K562 (cell line): ENCODE measurements at regions not wholly inside any gene's neighbourhood (a gene's known extent, or its start where the extent isn't known, plus 50 kb on each side); places are given as distances from the start of the nearest gene placed in this dataset.

Source experiments
- ATAC-seq: fragments of 200-7000 bp; cut with Tn5 transposase; 3 replicates; pipeline ENCODE4 v1.9.1; 2020; ENCODE audit warnings: moderate library complexity
- BruUV-seq: library from RNA; stranded (reverse); fragments of 400-500 nt; replicated peaks from 2 replicates; lab custom pipeline; 2021; lab: Mats Ljungman, UMichigan
- CTCF ChIA-PET: fragments of 300-600 bp; formaldehyde crosslinking; extraction: SDS; loops from one replicate; lab custom pipeline; 2021; ENCODE audit warnings: low intra/inter-chr PET ratio; lab: Yijun Ruan, JAX
- POLR2A ChIA-PET: fragments of 300-600, 350-650 bp; sonication (Branson Sonifier 250); formaldehyde crosslinking; extraction: SDS; loops from one replicate; lab custom pipeline; 2021; ENCODE audit warnings: antibody characterized with exemption, inconsistent platforms; lab: Yijun Ruan, JAX
- DNase-seq, 4 experiments: peaks; one replicate each; pipeline versions ENCODE4 v3.0.0 to v3.0.0-alpha.2; 2011 to 2018; ENCODE audit warnings: low spot score in 3 of 4, mixed read lengths in 3 of 4; ENCODE audit errors: extremely low read depth in 1 of 4
- FAIRE-seq: peaks from 2 replicates; lab custom pipeline; 2011; peaks lifted over from hg19 to GRCh38; lab: Jason Lieb, UNC
- H2AFZ ChIP-seq: 2 replicates; pipeline ENCODE4 v1.6.0; 2011; ENCODE audit warnings: low read depth, low read length, control low read depth, inconsistent platforms
- H3K27ac ChIP-seq: fragments of 200-600 bp; 3 replicates; pipeline ENCODE4 v1.8.0; 2011; ENCODE audit warnings: low read depth, mild to moderate bottlenecking, control low read depth, inconsistent platforms, low read length, moderate library complexity, mixed read lengths; ENCODE audit errors: extremely low read depth
- H3K27me3 ChIP-seq, 2 experiments: fragments of 300-600 bp in 1 of 2; 2 replicates in 1 of 2; 3 replicates in 1 of 2; pipeline versions ENCODE4 v1.6.0 to v1.8.0; 2011; ENCODE audit warnings: inconsistent platforms in 2 of 2, low read length in 2 of 2, mild to moderate bottlenecking in 1 of 2, mixed read lengths in 1 of 2, moderate library complexity in 1 of 2; ENCODE audit not compliant: control insufficient read depth in 2 of 2, insufficient read depth in 2 of 2
- H3K36me3 ChIP-seq: fragments of 300-600 bp; 3 replicates; pipeline ENCODE4 v1.8.0; 2011; ENCODE audit warnings: mild to moderate bottlenecking, low read length, inconsistent platforms; ENCODE audit not compliant: control insufficient read depth, insufficient read depth
- H3K4me1 ChIP-seq, 2 experiments: fragments of 200-600 bp in 1 of 2; replicated peaks in 1 of 2; 2 replicates in 1 of 2; 3 replicates in 1 of 2; pipeline versions ENCODE4 v1.5.1 to v1.8.0; 2011; ENCODE audit warnings: inconsistent platforms in 2 of 2, low read length in 2 of 2, mild to moderate bottlenecking in 1 of 2, mixed read lengths in 1 of 2, moderate library complexity in 1 of 2; ENCODE audit not compliant: control insufficient read depth in 2 of 2, insufficient read depth in 2 of 2
- H3K4me2 ChIP-seq: 2 replicates; pipeline ENCODE4 v1.6.1; 2011; ENCODE audit warnings: low read length, control low read depth, inconsistent platforms, mixed read lengths; ENCODE audit not compliant: insufficient read depth
- H3K4me3 ChIP-seq: fragments of 200-600 bp; sonication (generic), shearing (Covaris generic); 2 replicates; pipeline ENCODE4 v1.5.1; 2016; ENCODE audit warnings: control low read depth, inconsistent platforms
- H3K79me2 ChIP-seq: fragments of 200-600 bp; 3 replicates; pipeline ENCODE4 v1.8.0; 2011; ENCODE audit warnings: low read length, inconsistent platforms; ENCODE audit not compliant: control insufficient read depth, insufficient read depth
- H3K9ac ChIP-seq, 2 experiments: 2 replicates each; pipeline versions ENCODE4 v1.6.0 to v1.6.1; 2011; ENCODE audit warnings: low read depth in 2 of 2, low read length in 2 of 2, control low read depth in 1 of 2, inconsistent platforms in 1 of 2, mild to moderate bottlenecking in 1 of 2, mixed read lengths in 1 of 2; ENCODE audit not compliant: insufficient read depth in 1 of 2
- H3K9me1 ChIP-seq: one replicate; pipeline ENCODE4 v1.6.0; 2011; ENCODE audit warnings: inconsistent platforms, mild to moderate bottlenecking, low read length, moderate library complexity; ENCODE audit not compliant: control insufficient read depth, insufficient read depth
- H3K9me3 ChIP-seq: replicated peaks from 2 replicates; pipeline ENCODE4 v1.5.1; 2011; ENCODE audit warnings: low read depth, low read length, inconsistent platforms; ENCODE audit not compliant: control insufficient read depth, insufficient read depth
- H4K20me1 ChIP-seq: replicated peaks from 2 replicates; pipeline ENCODE4 v1.6.1; 2011; ENCODE audit warnings: low read length, inconsistent platforms, mixed read lengths; ENCODE audit not compliant: control insufficient read depth, insufficient read depth
- BRF1 ChIP-seq: IDR thresholded peaks from 3 replicates; pipeline ENCODE4 v1.6.1; 2011; ENCODE audit warnings: borderline replicate concordance, mild to moderate bottlenecking; ENCODE audit not compliant: insufficient read length; ENCODE audit errors: extremely low read depth
- CC2D1A ChIP-seq: fragments of 450-650 bp; IDR thresholded peaks from 2 replicates; pipeline ENCODE4 v1.6.1; 2017; ENCODE audit warnings: mild to moderate bottlenecking
- EHMT2 ChIP-seq: fragments of 450-650 bp; IDR thresholded peaks from 2 replicates; pipeline ENCODE4 v1.6.1; 2018; ENCODE audit warnings: antibody characterized with exemption
- ELK1 ChIP-seq: sonication (generic); formaldehyde crosslinking; IDR thresholded peaks from 2 replicates; pipeline ENCODE4 v1.8.1; 2022; ENCODE audit warnings: missing genetic modification reagents
- MLX ChIP-seq, 2 experiments: fragments of 450-650 bp in 1 of 2; sonication (generic) in 1 of 2; formaldehyde crosslinking; conservative IDR thresholded peaks; 2 replicates each; pipeline versions ENCODE4 v1.4.0 to v1.8.1; 2020 to 2022; ENCODE audit warnings: mild to moderate bottlenecking in 1 of 2, missing genetic modification reagents in 1 of 2
- MNT ChIP-seq, 2 experiments: fragments of 450-650 bp; conservative IDR thresholded peaks; 2 replicates each; pipeline ENCODE4 v1.6.1; 2017; ENCODE audit warnings: mild to moderate bottlenecking in 2 of 2, moderate library complexity in 2 of 2
- MTF1 ChIP-seq: fragments of 250-450 bp; sonication (Bioruptor Pico); IDR thresholded peaks from 2 replicates; pipeline ENCODE4 v1.9.0; 2021; ENCODE audit warnings: moderate library complexity, mild to moderate bottlenecking, inconsistent platforms, borderline replicate concordance
- NCOA4 ChIP-seq: fragments of 450-650 bp; IDR thresholded peaks from 2 replicates; pipeline ENCODE4 v1.6.1; 2018; ENCODE audit warnings: mild to moderate bottlenecking; ENCODE audit not compliant: partially characterized antibody
- NFRKB ChIP-seq: fragments of 450-650 bp; IDR thresholded peaks from 2 replicates; pipeline ENCODE4 v1.6.1; 2016; ENCODE audit warnings: low read depth
- NONO ChIP-seq, 2 experiments: fragments of 200-400 bp in 1 of 2; fragments of 450-650 bp in 1 of 2; formaldehyde crosslinking in 1 of 2; IDR thresholded peaks; 2 replicates each; pipeline ENCODE4 v1.6.1; 2017; ENCODE audit warnings: low read depth in 2 of 2, mild to moderate bottlenecking in 2 of 2, moderate library complexity in 2 of 2, low read length in 1 of 2
- SMARCC2 ChIP-seq: fragments of 450-650 bp; IDR thresholded peaks from 2 replicates; pipeline ENCODE4 v1.6.1; 2017; ENCODE audit warnings: antibody characterized with exemption, moderate library complexity, mild to moderate bottlenecking, low read depth
- THRB ChIP-seq: fragments of 450-650 bp; formaldehyde crosslinking; conservative IDR thresholded peaks from 2 replicates; pipeline ENCODE4 v1.4.0; 2022; ENCODE audit warnings: mild to moderate bottlenecking, missing genetic modification characterization
- ZNF518B ChIP-seq: fragments of 250-450 bp; sonication (Bioruptor Pico); IDR thresholded peaks from 2 replicates; pipeline ENCODE4 v1.5.0; 2021; ENCODE audit warnings: mild to moderate bottlenecking, moderate library complexity
- ZNF764 ChIP-seq: fragments of 250-450 bp; sonication (Bioruptor Pico); IDR thresholded peaks from 2 replicates; pipeline ENCODE4 v1.4.0; 2020; ENCODE audit warnings: low read depth, mild to moderate bottlenecking, moderate library complexity
- WGBS: fragments of 100-300 bp; shearing (Covaris generic); methylation state at CpG from one replicate; pipeline ENCODE4 v1.1.6; 2016; ENCODE audit warnings: low coverage, mixed read lengths; ENCODE audit not compliant: insufficient coverage; ENCODE audit errors: missing lambda C conversion rate; 5-methylcytosine and 5-hydroxymethylcytosine counted together
- in situ Hi-C: fragments of 300-500 bp; cut with MboI; formaldehyde crosslinking; loops from 4 replicates; pipeline ENCODE4 v1.15.0; 2018; ENCODE audit warnings: inconsistent platforms, mixed read lengths
- intact Hi-C: fragments of 100-400 bp; cut with micrococcal nuclease; formaldehyde crosslinking; loops from 2 replicates; pipeline ENCODE4 v1.14.2; 2022

- no TSS peak for BruUV-seq
- Histone ChIP-seq H3K27ac (no peak overlapping the region), H3K9me1 (no peaks in the 10 kb centered on the region), H3K9ac (no peak overlapping the region), H3K4me2 (no peak overlapping the region), H4K20me1 (no peaks in the 10 kb centered on the region), H3K27me3 (no peaks in the 10 kb centered on the region), H2AFZ (no peak overlapping the region), H3K79me2 (no peaks in the 10 kb centered on the region), H3K4me3 (no peak overlapping the region), H3K9me3 (no peaks in the 10 kb centered on the region), H3K36me3 (no peaks in the 10 kb centered on the region), H3K4me1 (no peaks in the 10 kb centered on the region)
- CTCF ChIA-PET, result no interaction called here
- in situ Hi-C loops (no loop called here), intact Hi-C loops (no loop called here)
- ATAC-seq, result no peak
- 0% methylated on average over 1 of the region's 1 CpG for WGBS
- no peak for DNase-seq
- POLR2A ChIA-PET, result no interaction called here
- FAIRE-seq, result no peak
- TF ChIP-seq ZNF764 (CRISPR knock-in tag) (no peak), NCOA4 (no peak), BRF1 (no peak), MNT (conservative IDR thresholded peaks at IDR 0.05) (no peak), CC2D1A (no peak), EHMT2 (no peak), NONO (IDR thresholded peaks at IDR 0.05; ENCODE audit: low read depth in 2 of 2, low read length in 1 of 2) (no peak), ELK1 (CRISPR knock-in tag) (no peak), MLX (CRISPR knock-in tag; conservative IDR thresholded peaks at IDR 0.05) (no peak), THRB (no peak), SMARCC2 (no peak), NFRKB (no peak), MTF1 (CRISPR knock-in tag) (no peak), ZNF518B (CRISPR knock-in tag) (no peak)
Observed at GRCh38 chr4:45062935-45063545, 336.7 kb upstream of the GNPDA2 start.
